ENCODE measurements at regions not wholly inside any gene's neighbourhood (a gene's known extent, or its start where the extent isn't known, plus 50 kb on each side); places are given as distances from the start of the nearest gene placed in this dataset.

GRCh38 chr20:60808003-60808672 lies 443.9 kb upstream of the CDH4 start:
- Histone ChIP-seq H3K9me3 (no peaks in the 10 kb centered on the region), H3K36me3 (no peaks in the 10 kb centered on the region), H3K4me1 (no peaks in the 10 kb centered on the region), H3K27me3 (no peaks in the 10 kb centered on the region), H3K4me3 (ENCODE audit: low read depth, low read length) (no peak overlapping the region)
- no peak for DNase-seq
- TF ChIP-seq CTCF (IDR thresholded peaks at IDR 0.05; ENCODE audit: low read depth, low read length), result no peak

GRCh38 chr20:60808701-60809100 lies 443.4 kb upstream of the CDH4 start:
- TF ChIP-seq CTCF (IDR thresholded peaks at IDR 0.05; ENCODE audit: low read depth, low read length), result no peak
- Histone ChIP-seq H3K9me3 (no peaks in the 10 kb centered on the region), H3K36me3 (no peaks in the 10 kb centered on the region), H3K27me3 (no peaks in the 10 kb centered on the region), H3K4me3 (ENCODE audit: low read depth, low read length) (no peak overlapping the region), H3K4me1 (no peaks in the 10 kb centered on the region)
- no peak for DNase-seq

GRCh38 chr20:60810561-60810960 lies 441.5 kb upstream of the CDH4 start:
- H3K4me1 ChIP-seq, result no peaks in the 10 kb centered on the region
- no peaks in the 10 kb centered on the region for H3K27me3 ChIP-seq
- TF ChIP-seq CTCF (IDR thresholded peaks at IDR 0.05; ENCODE audit: low read depth, low read length), result no peak
- no peak overlapping the region for H3K4me3 ChIP-seq (ENCODE audit: low read depth, low read length)
- no peaks in the 10 kb centered on the region for H3K36me3 ChIP-seq
- DNase-seq, result no peak
- no peaks in the 10 kb centered on the region for H3K9me3 ChIP-seq

- Histone ChIP-seq H3K4me3 (ENCODE audit: low read depth, low read length) (no peak overlapping the region), H3K36me3 (no peaks in the 10 kb centered on the region), H3K4me1 (no peaks in the 10 kb centered on the region), H3K27me3 (no peaks in the 10 kb centered on the region), H3K9me3 (no peaks in the 10 kb centered on the region)
- no peak for DNase-seq
- TF ChIP-seq CTCF (IDR thresholded peaks at IDR 0.05; ENCODE audit: low read depth, low read length), result no peak
Measured at GRCh38 chr20:60812561-60812960, 439.5 kb upstream of the CDH4 start.

GRCh38 chr20:60813066-60813465 lies 439.0 kb upstream of the CDH4 start:
- H3K9me3 ChIP-seq, result no peaks in the 10 kb centered on the region
- no peak overlapping the region for H3K4me3 ChIP-seq (ENCODE audit: low read depth, low read length)
- H3K4me1 ChIP-seq, result no peaks in the 10 kb centered on the region
- no peaks in the 10 kb centered on the region for H3K36me3 ChIP-seq
- TF ChIP-seq CTCF (IDR thresholded peaks at IDR 0.05; ENCODE audit: low read depth, low read length), result no peak
- no peak for DNase-seq
- no peaks in the 10 kb centered on the region for H3K27me3 ChIP-seq

- Histone ChIP-seq H3K4me3 (ENCODE audit: low read depth, low read length) (no peak overlapping the region), H3K4me1 (no peaks in the 10 kb centered on the region), H3K27me3 (no peaks in the 10 kb centered on the region), H3K36me3 (no peaks in the 10 kb centered on the region), H3K9me3 (no peaks in the 10 kb centered on the region)
- no peak for TF ChIP-seq CTCF (IDR thresholded peaks at IDR 0.05; ENCODE audit: low read depth, low read length)
- no peak for DNase-seq
Measured at GRCh38 chr20:60815656-60816055, 436.4 kb upstream of the CDH4 start.
